ENCODE measurements at regions not wholly inside any gene's neighbourhood (a gene's known extent, or its start where the extent isn't known, plus 50 kb on each side); places are given as distances from the start of the nearest gene placed in this dataset.

DNA sequence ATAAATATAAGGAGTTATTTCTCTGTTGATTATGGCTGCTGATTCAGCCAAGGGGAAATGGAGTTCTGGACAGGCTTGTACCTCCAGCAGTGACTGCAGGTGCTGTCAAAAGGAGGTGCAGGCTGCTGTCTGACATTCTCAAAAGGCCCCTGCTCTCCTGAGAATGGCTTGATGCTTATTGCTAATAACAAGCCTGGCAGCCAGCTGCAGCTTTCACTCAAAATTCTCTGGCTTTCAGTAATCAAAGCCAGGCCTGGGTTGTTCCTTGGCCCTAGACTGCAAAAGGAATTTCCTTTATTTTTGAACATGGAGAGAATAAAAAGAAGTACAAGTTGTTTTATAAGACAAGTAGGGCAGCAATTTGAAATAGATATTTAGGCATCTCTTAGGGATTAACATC, 575.9 kb downstream of the MID1IP1 start:
- Histone ChIP-seq H3K79me1 (ENCODE audit: insufficient read depth, low read depth, low read length, poor library complexity, severe bottlenecking) (no peaks in the 10 kb centered on the region), H3K4me1 (ENCODE audit: insufficient read depth, low read length) (no peaks in the 10 kb centered on the region), H4K8ac (replicated peaks; ENCODE audit: insufficient read length, low read depth, low read length) (no peak overlapping the region), H3K4ac (ENCODE audit: low read depth, low read length) (no peak overlapping the region), H2AK5ac (ENCODE audit: insufficient read length, low read length) (no peak overlapping the region), H2BK5ac (ENCODE audit: insufficient read length, low read length) (no peak overlapping the region), H2BK12ac (ENCODE audit: insufficient read length, low read depth, low read length) (no peak overlapping the region), H3K23ac (ENCODE audit: insufficient read length, low read depth, low read length) (no peak overlapping the region), H3K23me2 (ENCODE audit: insufficient read length, low read depth, low read length, poor library complexity, severe bottlenecking) (no peaks in the 10 kb centered on the region), H3K14ac (ENCODE audit: insufficient read depth, low read length) (no peak overlapping the region), H2BK120ac (ENCODE audit: low read depth, low read length, poor library complexity, severe bottlenecking) (no peak overlapping the region), H2BK20ac (ENCODE audit: low read depth, low read length, poor library complexity, severe bottlenecking) (no peak overlapping the region), H3K27me3 (ENCODE audit: insufficient read depth, low read length) (no peaks in the 10 kb centered on the region), H3K56ac (ENCODE audit: insufficient read length, low read depth, low read length) (no peak overlapping the region), H4K20me1 (ENCODE audit: control insufficient read depth, insufficient read depth, insufficient read length) (no peaks in the 10 kb centered on the region), H3K4me2 (ENCODE audit: insufficient read depth, insufficient read length, low read length) (no peak overlapping the region), H3K18ac (ENCODE audit: insufficient read length, low read depth, low read length) (no peak overlapping the region), H4K91ac (ENCODE audit: insufficient read length, low read depth, low read length) (no peak overlapping the region), H3K9ac (ENCODE audit: extremely low read depth, insufficient read length, low read length) (no peak overlapping the region), H2BK15ac (ENCODE audit: low read depth, low read length) (no peak overlapping the region), H4K5ac (ENCODE audit: insufficient read length, low read depth, low read length) (no peak overlapping the region), H3K27ac (ENCODE audit: insufficient read length, low read depth, low read length) (no peak overlapping the region), H3K79me2 (ENCODE audit: insufficient read depth, low read length) (no peaks in the 10 kb centered on the region), H3K9me3 (ENCODE audit: control insufficient read depth, low read depth, low read length) (no peaks in the 10 kb centered on the region), H2AFZ (ENCODE audit: low read length) (no peak overlapping the region), H3T11ph (ENCODE audit: low read length) (no peak overlapping the region)
- DNase-seq = no peak
- H3K27me3 Mint-ChIP-seq (ENCODE audit: low read depth) = no peaks in the 10 kb centered on the region; the same call in 1 of the 2 replicates
- H3K27ac Mint-ChIP-seq = no peak overlapping the region
- TF ChIP-seq, protein P1, sequence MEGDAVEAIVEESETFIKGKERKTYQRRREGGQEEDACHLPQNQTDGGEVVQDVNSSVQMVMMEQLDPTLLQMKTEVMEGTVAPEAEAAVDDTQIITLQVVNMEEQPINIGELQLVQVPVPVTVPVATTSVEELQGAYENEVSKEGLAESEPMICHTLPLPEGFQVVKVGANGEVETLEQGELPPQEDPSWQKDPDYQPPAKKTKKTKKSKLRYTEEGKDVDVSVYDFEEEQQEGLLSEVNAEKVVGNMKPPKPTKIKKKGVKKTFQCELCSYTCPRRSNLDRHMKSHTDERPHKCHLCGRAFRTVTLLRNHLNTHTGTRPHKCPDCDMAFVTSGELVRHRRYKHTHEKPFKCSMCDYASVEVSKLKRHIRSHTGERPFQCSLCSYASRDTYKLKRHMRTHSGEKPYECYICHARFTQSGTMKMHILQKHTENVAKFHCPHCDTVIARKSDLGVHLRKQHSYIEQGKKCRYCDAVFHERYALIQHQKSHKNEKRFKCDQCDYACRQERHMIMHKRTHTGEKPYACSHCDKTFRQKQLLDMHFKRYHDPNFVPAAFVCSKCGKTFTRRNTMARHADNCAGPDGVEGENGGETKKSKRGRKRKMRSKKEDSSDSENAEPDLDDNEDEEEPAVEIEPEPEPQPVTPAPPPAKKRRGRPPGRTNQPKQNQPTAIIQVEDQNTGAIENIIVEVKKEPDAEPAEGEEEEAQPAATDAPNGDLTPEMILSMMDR (conservative IDR thresholded peaks at IDR 0.05) = no peak
- peaks cover 58 to 69% of the 10 kb centered on the region in 2 experiments for H3K9me3 Mint-ChIP-seq
- H3K4me3 Mint-ChIP-seq = no peak overlapping the region
- no peaks in the 10 kb centered on the region; a peak in 2 of 7 replicates for H3K36me3 Mint-ChIP-seq (ENCODE audit: insufficient read depth in 1 of 3, low read depth in 3 of 3)
- H3K4me1 Mint-ChIP-seq = no peaks in the 10 kb centered on the region

Data from H9 (cell line).